A673 (cell line): ENCODE measurements at regions not wholly inside any gene's neighbourhood (a gene's known extent, or its start where the extent isn't known, plus 50 kb on each side); places are given as distances from the start of the nearest gene placed in this dataset.

Experiments used
- BruUV-seq: library from RNA; stranded (reverse); fragments of 400-500 nt; replicated peaks from 2 replicates; lab custom pipeline; 2021; lab: Mats Ljungman, UMichigan
- CTCF ChIA-PET: fragments of 300-600 bp; sonication (Branson Sonifier 250); formaldehyde crosslinking; loops from one replicate; lab custom pipeline; 2022; ENCODE audit warnings: antibody characterized with exemption; lab: Charles Lee
- POLR2A ChIA-PET: fragments of 300-600 bp; sonication (Branson Sonifier 250); formaldehyde crosslinking; loops from one replicate; lab custom pipeline; 2022; ENCODE audit warnings: antibody characterized with exemption; ENCODE audit not compliant: low non-redundant PET; lab: Charles Lee
- DNase-seq: peaks from one replicate; pipeline ENCODE4 v3.0.0-alpha.2; 2015; ENCODE audit warnings: low spot score
- H3K27ac ChIP-seq: fragments of 200-600 bp; sonication (generic); 2 replicates; pipeline ENCODE4 v1.5.1; 2016; ENCODE audit warnings: mixed run types, low read depth, mild to moderate bottlenecking, mixed read lengths, antibody characterized with exemption, low read length; ENCODE audit not compliant: poor library complexity, severe bottlenecking
- H3K27me3 ChIP-seq: fragments of 200-600 bp; sonication (generic); replicated peaks from 2 replicates; pipeline ENCODE4 v1.6.1; 2017; ENCODE audit warnings: mixed run types, low read depth, mild to moderate bottlenecking, mixed read lengths, antibody characterized with exemption, low read length; ENCODE audit not compliant: insufficient read depth, poor library complexity
- H3K36me3 ChIP-seq: fragments of 200-600 bp; sonication (generic); 2 replicates; pipeline ENCODE4 v1.6.1; 2016; ENCODE audit warnings: mixed run types, mild to moderate bottlenecking, mixed read lengths, antibody characterized with exemption, low read length; ENCODE audit not compliant: insufficient read depth, poor library complexity, severe bottlenecking
- H3K4me1 ChIP-seq: fragments of 200-600 bp; sonication (generic); 2 replicates; pipeline ENCODE4 v1.6.1; 2017; ENCODE audit warnings: mixed run types, mild to moderate bottlenecking, mixed read lengths, antibody characterized with exemption, low read length; ENCODE audit not compliant: insufficient read depth, poor library complexity, severe bottlenecking
- H3K4me3 ChIP-seq: fragments of 200-600 bp; sonication (generic); 2 replicates; pipeline ENCODE4 v1.5.1; 2016; ENCODE audit warnings: low read depth, mixed run types, mild to moderate bottlenecking, mixed read lengths, low read length; ENCODE audit not compliant: poor library complexity, severe bottlenecking
- H3K9me3 ChIP-seq: fragments of 200-600 bp; sonication (generic); 2 replicates; pipeline ENCODE4 v1.6.1; 2016; ENCODE audit warnings: mixed run types, low read depth, mild to moderate bottlenecking, mixed read lengths, antibody characterized with exemption, low read length; ENCODE audit not compliant: poor library complexity, severe bottlenecking
- EZH2 ChIP-seq: fragments of 200-600 bp; sonication (generic); IDR thresholded peaks from 2 replicates; pipeline ENCODE4 v1.6.1; 2017; ENCODE audit warnings: borderline replicate concordance, low read depth, mild to moderate bottlenecking, mixed read lengths, antibody characterized with exemption, low read length; ENCODE audit not compliant: poor library complexity, severe bottlenecking
- intact Hi-C: fragments of 100-400 bp; cut with micrococcal nuclease; formaldehyde crosslinking; loops from one replicate; pipeline ENCODE4 v1.10.0; 2022; ENCODE audit not compliant: unreplicated experiment
- TF ChIP-seq, protein P1 (sequence below): fragments of 300-800, 200-600 bp; sonication (generic); conservative IDR thresholded peaks from 2 replicates; pipeline ENCODE4 v1.5.1; 2017; ENCODE audit warnings: low read depth, mild to moderate bottlenecking, antibody characterized with exemption, low read length, moderate library complexity, mixed read lengths

DNA sequence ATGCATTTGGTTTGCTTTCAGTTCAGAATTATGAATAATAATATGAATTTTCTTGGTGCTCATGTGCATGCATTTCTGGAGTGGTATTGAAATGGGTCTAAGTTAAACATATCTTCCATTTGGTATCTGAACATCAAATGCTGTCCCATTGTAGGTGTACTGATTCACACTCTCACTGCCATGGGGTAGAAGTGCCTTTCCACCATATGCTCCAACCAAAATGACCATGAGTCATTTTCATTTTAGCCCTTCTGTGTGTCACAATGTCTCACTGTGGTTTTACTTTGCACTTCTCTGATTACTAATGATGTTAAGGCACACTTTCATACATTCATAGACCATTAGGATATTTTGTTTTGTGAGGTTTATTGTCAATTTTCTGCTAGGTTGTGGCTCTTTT lies 211.9 kb downstream of the HAO1 start:
- H3K27ac ChIP-seq = no peak overlapping the region
- no peaks in the 10 kb centered on the region for H3K27me3 ChIP-seq
- POLR2A ChIA-PET = no interaction called here
- no peaks in the 10 kb centered on the region for H3K36me3 ChIP-seq
- intact Hi-C loops = no loop called here
- H3K4me1 ChIP-seq = no peaks in the 10 kb centered on the region
- H3K4me3 ChIP-seq = no peak overlapping the region
- DNase-seq = no peak
- TF ChIP-seq EZH2 = no peak
- TF ChIP-seq, protein P1, sequence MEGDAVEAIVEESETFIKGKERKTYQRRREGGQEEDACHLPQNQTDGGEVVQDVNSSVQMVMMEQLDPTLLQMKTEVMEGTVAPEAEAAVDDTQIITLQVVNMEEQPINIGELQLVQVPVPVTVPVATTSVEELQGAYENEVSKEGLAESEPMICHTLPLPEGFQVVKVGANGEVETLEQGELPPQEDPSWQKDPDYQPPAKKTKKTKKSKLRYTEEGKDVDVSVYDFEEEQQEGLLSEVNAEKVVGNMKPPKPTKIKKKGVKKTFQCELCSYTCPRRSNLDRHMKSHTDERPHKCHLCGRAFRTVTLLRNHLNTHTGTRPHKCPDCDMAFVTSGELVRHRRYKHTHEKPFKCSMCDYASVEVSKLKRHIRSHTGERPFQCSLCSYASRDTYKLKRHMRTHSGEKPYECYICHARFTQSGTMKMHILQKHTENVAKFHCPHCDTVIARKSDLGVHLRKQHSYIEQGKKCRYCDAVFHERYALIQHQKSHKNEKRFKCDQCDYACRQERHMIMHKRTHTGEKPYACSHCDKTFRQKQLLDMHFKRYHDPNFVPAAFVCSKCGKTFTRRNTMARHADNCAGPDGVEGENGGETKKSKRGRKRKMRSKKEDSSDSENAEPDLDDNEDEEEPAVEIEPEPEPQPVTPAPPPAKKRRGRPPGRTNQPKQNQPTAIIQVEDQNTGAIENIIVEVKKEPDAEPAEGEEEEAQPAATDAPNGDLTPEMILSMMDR = no peak
- no peaks in the 10 kb centered on the region for H3K9me3 ChIP-seq
- no TSS peak for BruUV-seq
- CTCF ChIA-PET = no interaction called here

DNA sequence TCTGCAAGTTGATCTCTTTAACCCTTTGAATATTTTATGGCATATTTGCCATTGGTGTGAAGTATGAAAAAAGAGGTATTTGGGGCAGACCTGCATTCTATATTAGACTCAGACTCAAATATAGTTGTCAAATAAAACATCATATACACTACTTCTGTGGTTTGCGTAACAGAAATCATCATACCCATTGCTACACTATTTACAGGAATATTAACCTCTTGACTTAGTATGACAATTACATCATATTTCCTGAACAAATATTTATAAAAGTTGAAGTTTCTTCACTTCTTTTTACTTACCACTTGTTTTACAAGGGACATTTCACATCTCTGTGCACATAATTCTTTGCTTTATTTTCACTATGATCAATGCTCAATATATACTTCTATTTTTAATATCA lies 206.0 kb downstream of the HAO1 start:
- no TSS peak for BruUV-seq
- no peaks in the 10 kb centered on the region for H3K4me1 ChIP-seq
- no peak overlapping the region for H3K27ac ChIP-seq
- no peak overlapping the region for H3K4me3 ChIP-seq
- intact Hi-C loops = no loop called here
- H3K36me3 ChIP-seq = no peaks in the 10 kb centered on the region
- TF ChIP-seq EZH2 = no peak
- TF ChIP-seq, protein P1 = no peak
- no peak for DNase-seq
- no peaks in the 10 kb centered on the region for H3K9me3 ChIP-seq
- ChIA-PET POLR2A (no interaction called here), CTCF (no interaction called here)
- no peaks in the 10 kb centered on the region for H3K27me3 ChIP-seq

DNA sequence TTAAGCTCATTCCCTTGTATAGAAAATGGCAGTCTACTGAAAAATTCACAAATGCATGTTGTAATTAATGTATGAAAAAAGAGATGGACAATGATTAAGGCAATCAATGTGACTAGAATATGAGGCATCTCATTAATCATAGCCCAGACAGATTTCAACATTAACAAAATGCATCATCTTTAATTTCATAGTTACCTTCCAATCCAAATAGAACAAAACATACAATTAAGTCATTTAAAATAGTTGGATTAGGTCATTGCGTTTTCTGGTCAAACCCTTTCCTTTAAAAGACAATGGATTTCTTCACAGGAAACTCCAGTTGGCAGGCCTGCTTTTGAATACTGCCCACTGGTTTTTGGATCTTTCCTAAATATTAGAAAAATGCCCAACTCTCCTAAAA lies 203.9 kb downstream of the HAO1 start:
- DNase-seq = no peak
- Histone ChIP-seq H3K4me3 (no peak overlapping the region), H3K4me1 (no peaks in the 10 kb centered on the region), H3K36me3 (no peaks in the 10 kb centered on the region), H3K9me3 (no peaks in the 10 kb centered on the region), H3K27ac (no peak overlapping the region), H3K27me3 (no peaks in the 10 kb centered on the region)
- no peak for TF ChIP-seq EZH2
- TF ChIP-seq, protein P1 = no peak
- ChIA-PET POLR2A (no interaction called here), CTCF (no interaction called here)
- BruUV-seq = no TSS peak
- intact Hi-C loops = no loop called here
